ENCODE measurements at regions not wholly inside any gene's neighbourhood (a gene's known extent, or its start where the extent isn't known, plus 50 kb on each side); places are given as distances from the start of the nearest gene placed in this dataset.
"Not testable (repeated sequence)": the region's sequence is repeated elsewhere in the genome, so short reads cannot be mapped to it uniquely, and the experiment has no call there.

GRCh38 chr3:72515281-72515680 is 333.0 kb downstream of the SHQ1 start:
- H3K9me3 Mint-ChIP-seq, result no peaks in the 10 kb centered on the region
- Histone ChIP-seq H3K36me3 (ENCODE audit: control insufficient read depth, insufficient read depth, low read length) (no peaks in the 10 kb centered on the region), H3K4me1 (ENCODE audit: control insufficient read depth, insufficient read depth, low read length) (no peaks in the 10 kb centered on the region), H3K27ac (ENCODE audit: low read length) (no peak overlapping the region), H3K27me3 (ENCODE audit: control insufficient read depth, insufficient read depth, low read length) (no peaks in the 10 kb centered on the region), H3K4me3 (ENCODE audit: low read length) (no peak overlapping the region), H3K9me3 (ENCODE audit: control insufficient read depth, insufficient read depth, low read length) (no peaks in the 10 kb centered on the region)
- TF ChIP-seq CTCF (IDR thresholded peaks at IDR 0.05), result no peak
- H3K36me3 Mint-ChIP-seq, result no peaks in the 10 kb centered on the region
- WGBS (ENCODE audit: insufficient coverage), result 83% methylated on average over 1 of the region's 3 CpGs
- no peak overlapping the region for H3K27ac Mint-ChIP-seq
- intact Hi-C loops (cut with micrococcal nuclease), result no loop called here
- ATAC-seq, result no peak
- H3K27me3 Mint-ChIP-seq (ENCODE audit: low read depth in 2 of 2), result peaks cover 0 to 2% of the 10 kb centered on the region in 2 donors
- peaks cover 0 to 5% of the 10 kb centered on the region in 2 donors for H3K4me1 Mint-ChIP-seq
- H3K4me3 Mint-ChIP-seq, result no peak overlapping the region
- no peak for DNase-seq

DNA sequence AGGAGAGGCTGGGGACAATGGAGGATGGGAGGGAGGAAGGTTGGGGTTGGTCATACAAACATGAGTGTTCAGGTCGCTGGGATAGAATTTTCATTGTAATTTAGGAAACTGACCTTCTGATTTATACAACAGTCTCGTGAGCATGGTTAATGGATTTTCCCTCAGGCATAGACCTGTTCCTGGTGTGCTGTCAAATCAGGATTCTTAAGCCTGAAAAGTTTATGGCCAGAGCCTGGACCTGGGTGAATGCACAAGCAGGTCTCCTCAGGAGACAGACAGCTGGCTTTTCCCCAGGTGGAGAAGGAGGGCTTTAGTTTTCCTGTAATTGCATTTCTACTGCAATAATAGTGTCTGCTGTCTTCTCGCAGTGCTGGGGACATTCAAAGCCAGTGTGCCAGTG is 338.0 kb downstream of the SHQ1 start:
- H3K9me3 Mint-ChIP-seq, result no peaks in the 10 kb centered on the region
- peaks cover 0 to 3% of the 10 kb centered on the region in 2 donors for H3K27me3 Mint-ChIP-seq (ENCODE audit: low read depth in 2 of 2)
- H3K9me3 ChIP-seq (ENCODE audit: control insufficient read depth, insufficient read depth, low read length), result no peaks in the 10 kb centered on the region
- DNase-seq (no peak), ATAC-seq (no peak)
- WGBS (ENCODE audit: insufficient coverage), result 86% methylated on average over 3 of the region's 3 CpGs
- no peaks in the 10 kb centered on the region for H3K4me1 Mint-ChIP-seq
- no peaks in the 10 kb centered on the region for H3K36me3 ChIP-seq (ENCODE audit: control insufficient read depth, insufficient read depth, low read length)
- no peak for TF ChIP-seq CTCF (IDR thresholded peaks at IDR 0.05)
- intact Hi-C loops (cut with micrococcal nuclease), result no loop called here
- no peaks in the 10 kb centered on the region for H3K36me3 Mint-ChIP-seq
- H3K27ac Mint-ChIP-seq, result no peak overlapping the region
- no peaks in the 10 kb centered on the region for H3K4me1 ChIP-seq (ENCODE audit: control insufficient read depth, insufficient read depth, low read length)
- H3K27ac ChIP-seq (ENCODE audit: low read length), result no peak overlapping the region
- no peak overlapping the region for H3K4me3 Mint-ChIP-seq
- no peaks in the 10 kb centered on the region for H3K27me3 ChIP-seq (ENCODE audit: control insufficient read depth, insufficient read depth, low read length)
- H3K4me3 ChIP-seq (ENCODE audit: low read length), result no peak overlapping the region

GRCh38 chr3:72505539-72506405 is 342.5 kb downstream of the SHQ1 start:
- H3K27me3 Mint-ChIP-seq (ENCODE audit: low read depth in 2 of 2), result peaks cover 0 to 7% of the 10 kb centered on the region in 2 donors
- no peak for DNase-seq
- H3K9me3 Mint-ChIP-seq, result no peaks in the 10 kb centered on the region
- Histone ChIP-seq H3K27ac (ENCODE audit: low read length) (no peak overlapping the region), H3K9me3 (ENCODE audit: control insufficient read depth, insufficient read depth, low read length) (no peaks in the 10 kb centered on the region), H3K36me3 (ENCODE audit: control insufficient read depth, insufficient read depth, low read length) (no peaks in the 10 kb centered on the region), H3K4me1 (ENCODE audit: control insufficient read depth, insufficient read depth, low read length) (no peaks in the 10 kb centered on the region), H3K4me3 (ENCODE audit: low read length) (no peak overlapping the region), H3K27me3 (ENCODE audit: control insufficient read depth, insufficient read depth, low read length) (no peaks in the 10 kb centered on the region)
- no peak overlapping the region for H3K27ac Mint-ChIP-seq
- no peak for ATAC-seq
- no peak overlapping the region for H3K4me3 Mint-ChIP-seq
- intact Hi-C loops (cut with micrococcal nuclease), result no loop called here
- H3K4me1 Mint-ChIP-seq, result peaks cover 0 to 3% of the 10 kb centered on the region in 2 donors
- TF ChIP-seq CTCF (IDR thresholded peaks at IDR 0.05), result no peak
- no peaks in the 10 kb centered on the region for H3K36me3 Mint-ChIP-seq
- WGBS (ENCODE audit: insufficient coverage), result 85% methylated on average over 5 of the region's 6 CpGs

- H3K4me1 ChIP-seq (ENCODE audit: control insufficient read depth, insufficient read depth, low read length); H3K36me3 ChIP-seq (ENCODE audit: control insufficient read depth, insufficient read depth, low read length); H3K4me1 Mint-ChIP-seq; H3K27me3 ChIP-seq (ENCODE audit: control insufficient read depth, insufficient read depth, low read length); ATAC-seq; H3K27me3 Mint-ChIP-seq (ENCODE audit: low read depth in 2 of 2); H3K27ac Mint-ChIP-seq; H3K9me3 Mint-ChIP-seq; intact Hi-C loops (cut with micrococcal nuclease); H3K4me3 Mint-ChIP-seq; DNase-seq; H3K9me3 ChIP-seq (ENCODE audit: control insufficient read depth, insufficient read depth, low read length); H3K4me3 ChIP-seq (ENCODE audit: low read length); H3K27ac ChIP-seq (ENCODE audit: low read length); H3K36me3 Mint-ChIP-seq: not testable (repeated sequence)
- 89% methylated on average over 7 of the region's 7 CpGs for WGBS (ENCODE audit: insufficient coverage)
These were observed 350.7 kb downstream of the SHQ1 start for GRCh38 chr3:72497501-72497900.
